Erythroblast (primary cell): ENCODE measurements at regions not wholly inside any gene's neighbourhood (a gene's known extent, or its start where the extent isn't known, plus 50 kb on each side); places are given as distances from the start of the nearest gene placed in this dataset.
"Not testable (repeated sequence)": the region's sequence is repeated elsewhere in the genome, so short reads cannot be mapped to it uniquely, and the experiment has no call there.

Source experiments
- DNase-seq, 2 experiments: peaks; one replicate each; lab custom pipeline; 2025; lab: John Stamatoyannopoulos, UW
- GATA1 ChIP-seq: IDR thresholded peaks from 2 replicates; pipeline ENCODE4 v1.6.1; 2011; ENCODE audit warnings: low read depth, mild to moderate bottlenecking, control low read depth, low read length, moderate library complexity
- POLR2A ChIP-seq: IDR thresholded peaks from 2 replicates; pipeline ENCODE4 v1.6.1; 2011; ENCODE audit warnings: mild to moderate bottlenecking, low read length

DNA sequence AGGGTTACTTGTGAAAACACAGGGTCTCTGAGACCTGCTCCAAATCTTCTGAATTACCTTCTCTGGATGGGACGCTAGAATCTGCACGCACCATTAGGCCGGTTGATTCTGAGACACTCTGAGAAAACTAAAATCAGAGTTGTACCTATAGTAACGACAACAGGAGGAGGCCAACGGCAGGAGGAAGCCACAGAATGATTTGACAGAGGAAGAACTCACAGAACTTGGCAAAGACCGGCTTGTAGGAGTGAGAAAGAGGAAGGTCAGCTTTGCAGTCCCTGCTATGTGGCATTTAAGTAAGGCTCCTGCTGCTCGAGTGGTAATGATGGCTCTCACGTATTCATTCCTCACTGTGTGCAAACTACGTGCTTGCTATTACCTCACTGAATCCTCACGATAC is 483.0 kb downstream of the TMEM114 start:
- no peak for DNase-seq
- TF ChIP-seq POLR2A (no peak), GATA1 (no peak)

DNA sequence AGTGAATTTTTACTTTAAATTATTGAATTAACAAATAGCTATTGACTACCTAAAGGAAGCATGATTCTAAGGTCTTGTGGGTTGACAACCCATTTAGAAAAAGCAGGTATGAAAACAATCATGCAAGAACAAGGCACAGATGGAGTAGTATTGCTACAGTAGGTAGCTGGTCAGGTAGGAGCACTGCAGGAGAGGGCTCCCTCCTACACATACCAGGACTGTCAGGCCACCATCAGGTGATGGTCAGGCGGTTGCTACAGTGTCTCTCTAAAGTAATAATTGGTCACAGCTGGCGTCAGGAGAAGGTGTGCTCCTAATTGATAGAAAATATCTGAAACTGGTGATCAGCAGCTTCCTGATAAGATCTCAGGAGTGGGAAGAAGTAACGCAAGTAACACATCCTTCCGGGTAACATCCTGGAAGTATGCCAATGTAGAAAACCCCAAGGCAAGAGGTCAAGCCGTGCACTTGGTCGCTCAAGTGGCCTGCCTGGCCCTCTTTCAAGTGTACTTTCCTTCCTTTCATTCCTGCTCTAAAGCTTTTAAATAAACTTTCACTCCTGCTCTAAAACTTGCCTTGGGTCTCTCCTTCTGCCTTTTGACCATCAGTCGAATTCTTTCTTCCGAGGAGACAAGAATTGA is 486.5 kb downstream of the TMEM114 start:
- no peak for TF ChIP-seq POLR2A
- no peak for TF ChIP-seq GATA1
- no peak for DNase-seq

GRCh38 chr16:8099586-8099985 is 490.7 kb downstream of the TMEM114 start:
- no peak for TF ChIP-seq POLR2A
- no peak for TF ChIP-seq GATA1
- no peak for DNase-seq

GRCh38 chr16:8098947-8099512 is 491.3 kb downstream of the TMEM114 start:
- no peak for TF ChIP-seq GATA1
- no peak for TF ChIP-seq POLR2A
- no peak for DNase-seq

DNA sequence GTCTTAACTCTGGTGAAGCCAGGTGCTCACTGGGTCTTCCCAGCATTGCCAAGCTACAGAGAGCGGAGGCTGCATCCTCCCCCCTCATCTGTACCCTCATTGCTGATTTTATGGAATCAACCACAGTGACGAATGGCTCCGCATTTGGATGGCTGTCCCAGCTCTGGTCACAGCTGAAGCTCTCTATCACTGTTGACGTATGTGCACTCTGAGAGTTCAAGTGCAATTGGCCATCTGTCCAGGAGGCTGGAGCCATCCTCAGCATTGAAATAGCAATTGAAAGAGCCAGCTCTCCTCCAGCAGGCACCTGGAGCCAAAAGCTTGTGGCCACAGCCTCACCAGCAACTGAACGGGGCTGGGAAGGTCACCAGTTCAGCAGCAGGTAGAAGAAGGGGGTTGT is 494.1 kb downstream of the TMEM114 start:
- no peak for TF ChIP-seq POLR2A
- TF ChIP-seq GATA1 = no peak
- DNase-seq = no peak

- TF ChIP-seq GATA1 (no peak), POLR2A (no peak)
- DNase-seq = no peak
Measured at GRCh38 chr16:8094696-8095095, 495.6 kb downstream of the TMEM114 start.

DNA sequence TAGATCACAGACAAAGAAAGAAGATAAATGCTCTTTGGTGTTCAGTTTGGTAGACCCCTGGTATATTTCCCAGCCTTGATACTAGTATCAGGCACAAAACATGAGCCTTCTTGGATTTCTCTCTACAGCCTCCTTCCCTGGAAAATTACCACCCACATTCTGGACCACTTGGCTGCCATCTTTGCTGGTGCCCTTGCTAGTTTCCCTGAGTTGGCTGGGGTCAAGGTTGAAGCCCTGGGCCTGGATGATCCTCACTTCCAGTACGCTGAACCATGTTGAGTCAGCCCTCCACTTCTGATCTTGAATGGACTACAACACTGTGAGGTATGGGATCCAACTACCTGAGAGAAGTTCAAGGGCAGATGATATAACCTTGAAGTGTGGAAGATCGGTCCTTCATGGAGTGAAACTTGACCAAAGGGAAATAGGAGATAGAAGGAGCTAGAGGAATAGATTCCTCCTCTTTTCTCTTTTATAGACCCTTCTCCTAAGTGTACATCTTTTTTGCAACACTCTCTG is 501.4 kb downstream of the TMEM114 start:
- no peak for DNase-seq
- no peak for TF ChIP-seq GATA1
- TF ChIP-seq POLR2A = no peak

- no peak for DNase-seq
- no peak for TF ChIP-seq POLR2A
- TF ChIP-seq GATA1 = no peak
Measured at GRCh38 chr16:8087597-8088289, 502.6 kb downstream of the TMEM114 start.

DNA sequence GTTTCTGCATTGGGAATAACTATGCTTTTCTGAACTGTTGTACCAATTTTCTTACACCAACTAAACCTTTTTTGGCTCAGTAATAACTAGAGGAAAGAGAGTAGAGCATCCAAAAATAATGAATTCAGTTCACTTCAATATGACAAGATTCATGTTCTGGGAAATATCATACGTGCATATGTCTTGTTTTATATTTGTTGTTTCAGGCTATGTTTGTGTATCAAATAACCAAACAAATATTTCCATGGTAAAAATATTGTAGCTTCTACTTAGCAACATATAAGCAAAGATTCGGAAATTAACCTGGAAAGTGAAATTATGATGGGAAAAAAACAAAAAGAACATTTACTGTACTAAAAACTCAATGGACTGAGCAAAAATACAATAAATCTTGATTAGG is 503.2 kb downstream of the TMEM114 start:
- no peak for DNase-seq
- TF ChIP-seq POLR2A = no peak
- TF ChIP-seq GATA1 = no peak

DNA sequence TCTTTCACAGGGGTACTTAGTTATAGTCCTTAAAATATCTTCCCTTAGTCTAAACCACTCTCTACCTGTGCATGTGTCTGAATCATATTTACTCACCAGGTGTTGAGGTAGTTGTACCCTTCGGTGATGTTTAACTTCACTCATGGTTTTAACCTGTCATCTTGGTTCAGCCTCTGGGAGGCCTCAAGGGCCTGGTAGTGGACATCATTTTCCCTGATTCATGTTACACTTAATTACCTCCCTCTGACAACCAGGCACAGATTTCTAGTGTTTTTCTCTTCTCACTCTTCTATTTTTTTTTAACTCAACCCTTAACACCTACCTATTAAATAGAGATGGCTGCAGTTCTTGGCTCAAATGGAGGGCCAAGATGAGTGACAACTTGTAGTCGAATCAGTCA is 505.4 kb downstream of the TMEM114 start:
- no peak for TF ChIP-seq POLR2A
- no peak for TF ChIP-seq GATA1
- DNase-seq = no peak

DNA sequence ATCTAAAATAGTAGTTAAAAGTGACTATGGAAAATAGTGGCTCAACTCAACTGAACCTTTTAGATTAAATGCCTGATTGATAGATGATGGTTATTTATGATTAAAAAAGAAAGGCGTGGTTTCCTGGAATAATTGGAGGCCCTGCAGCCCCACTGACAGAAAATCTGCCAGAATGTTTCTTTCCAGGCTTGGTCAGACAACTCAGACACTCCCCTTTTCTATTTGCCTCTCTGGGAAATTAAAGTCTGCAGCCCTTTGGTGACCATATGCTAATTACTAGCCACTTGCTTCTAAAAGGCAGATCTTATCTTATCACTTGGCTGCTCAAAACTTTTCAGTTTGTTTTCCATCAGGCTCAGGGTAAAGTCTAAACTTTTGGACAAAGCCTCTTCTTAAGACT is 506.0 kb downstream of the TMEM114 start:
- TF ChIP-seq GATA1 (no peak), POLR2A (no peak)
- DNase-seq = no peak

- DNase-seq = no peak
- TF ChIP-seq POLR2A (no peak), GATA1 (no peak)
Measured at GRCh38 chr16:8083560-8083959, 506.8 kb downstream of the TMEM114 start.

DNA sequence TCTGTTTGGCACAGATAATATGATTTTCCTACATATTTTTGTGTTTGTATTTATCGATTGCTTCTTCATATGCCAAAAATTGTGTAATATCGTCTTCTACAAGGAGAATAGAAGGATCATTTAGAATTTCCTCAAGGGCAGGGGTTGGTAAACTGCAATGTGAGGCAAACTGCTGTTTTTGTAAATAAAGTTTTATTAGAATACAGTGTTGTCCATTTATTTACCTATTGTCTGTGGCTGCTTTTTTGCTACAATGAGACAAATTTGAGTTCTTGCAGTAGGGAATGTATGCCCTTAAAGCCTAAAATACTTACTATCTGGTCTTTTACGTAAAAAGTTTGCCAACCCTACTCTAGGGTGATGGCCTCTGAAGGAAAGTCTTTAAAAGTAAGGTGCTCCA is 509.5 kb downstream of the TMEM114 start:
- TF ChIP-seq POLR2A (no peak), GATA1 (no peak)
- DNase-seq = no peak

DNA sequence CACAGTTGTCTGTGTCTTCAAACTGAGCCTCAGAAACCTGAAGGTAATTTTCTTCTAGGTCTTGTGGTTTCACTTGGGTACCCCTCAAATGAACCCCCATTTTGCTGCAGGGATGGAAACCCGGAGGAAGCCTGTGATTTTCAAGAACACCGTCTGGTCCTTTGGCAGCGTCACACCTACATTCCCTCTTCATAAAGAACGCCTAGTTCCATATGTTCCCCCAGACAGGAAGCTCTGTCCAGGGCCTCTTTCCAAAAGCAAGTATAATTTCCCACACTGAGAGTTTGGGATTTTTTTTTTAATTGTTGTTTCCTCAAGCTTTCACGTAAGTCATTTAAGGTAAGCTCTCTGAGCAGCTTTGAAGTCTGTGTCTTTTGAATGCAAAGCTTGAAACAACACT is 515.0 kb downstream of the TMEM114 start:
- no peak for DNase-seq
- no peak for TF ChIP-seq GATA1
- TF ChIP-seq POLR2A = no peak

DNA sequence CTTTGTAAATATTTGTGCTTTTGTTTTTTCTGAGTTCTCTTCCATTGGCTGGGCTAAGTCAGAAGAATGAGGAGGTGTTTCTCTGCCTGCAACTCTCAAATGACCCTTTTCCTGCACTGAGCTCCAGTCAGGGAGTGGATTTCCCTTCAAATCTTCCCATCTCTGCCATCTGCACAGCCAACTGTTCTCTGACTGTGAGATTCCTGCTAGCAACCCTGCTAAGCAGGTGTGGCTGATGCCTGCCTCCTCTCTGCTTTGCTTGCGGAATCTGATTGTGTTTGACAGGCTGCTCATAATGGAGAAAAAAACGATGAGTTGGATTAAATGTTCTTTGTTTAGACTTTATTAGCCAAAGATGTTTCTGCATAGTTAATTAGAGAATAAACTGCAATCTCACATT is 519.8 kb downstream of the TMEM114 start:
- no peak for TF ChIP-seq GATA1
- TF ChIP-seq POLR2A = no peak
- DNase-seq = no peak

- DNase-seq = not testable (repeated sequence)
Measured at GRCh38 chr16:8068225-8068624, 522.1 kb downstream of the TMEM114 start.
